ENCODE measurements at regions not wholly inside any gene's neighbourhood (a gene's known extent, or its start where the extent isn't known, plus 50 kb on each side); places are given as distances from the start of the nearest gene placed in this dataset.

GRCh38 chr4:100833906-100834305 lies 316.1 kb upstream of the EMCN start:
- TF ChIP-seq CTCF (IDR thresholded peaks at IDR 0.05) = no peak
- TF ChIP-seq POLR2A (IDR thresholded peaks at IDR 0.05) = no peak

All from sigmoid colon (tissue), 3 donors.